A204.1 (cell line): ENCODE measurements at regions not wholly inside any gene's neighbourhood (a gene's known extent, or its start where the extent isn't known, plus 50 kb on each side); places are given as distances from the start of the nearest gene placed in this dataset.
A peak's percentile ranks its signal among the peaks of the same experiment; 100 is the strongest.

Experiments
- FAIRE-seq: peaks from 2 replicates; lab custom pipeline; 2012; peaks lifted over from hg19 to GRCh38; lab: Jason Lieb, UNC

DNA sequence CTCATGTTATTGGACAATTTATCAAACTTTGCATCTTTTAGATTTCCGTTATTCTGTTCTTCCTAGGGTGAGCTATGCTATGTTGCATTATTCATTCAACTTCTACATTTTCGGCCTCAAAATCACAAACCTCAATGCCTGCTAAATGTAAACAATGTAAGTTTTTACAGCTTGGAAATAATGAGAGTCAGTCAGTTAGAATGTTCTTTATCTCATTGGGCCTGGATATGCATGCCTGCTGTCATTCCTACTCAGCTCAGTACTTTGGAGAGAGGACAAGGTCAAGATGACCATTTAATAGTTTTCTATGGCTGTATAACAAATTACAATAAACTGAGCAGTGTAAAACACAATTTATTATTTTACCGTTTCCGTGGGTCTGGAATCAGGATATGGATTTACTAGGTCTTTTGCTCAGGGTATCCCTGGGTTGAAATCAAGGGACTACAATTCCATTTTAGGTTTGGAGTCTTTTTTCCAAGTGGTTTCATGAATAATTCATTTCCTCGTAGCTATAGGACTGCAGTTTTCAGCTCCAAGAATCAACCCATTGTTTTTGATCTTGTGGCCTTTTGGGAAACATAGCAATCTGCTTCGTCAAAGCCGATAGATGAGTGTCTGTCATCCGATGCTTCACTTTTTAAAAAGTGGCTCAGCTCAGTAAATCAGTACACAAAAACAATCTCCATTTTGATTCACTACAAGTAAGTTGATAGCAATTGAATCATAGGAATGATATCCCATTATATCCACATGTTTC is 1143.2 kb upstream of the CDH6 start:
- FAIRE-seq = no peak

DNA sequence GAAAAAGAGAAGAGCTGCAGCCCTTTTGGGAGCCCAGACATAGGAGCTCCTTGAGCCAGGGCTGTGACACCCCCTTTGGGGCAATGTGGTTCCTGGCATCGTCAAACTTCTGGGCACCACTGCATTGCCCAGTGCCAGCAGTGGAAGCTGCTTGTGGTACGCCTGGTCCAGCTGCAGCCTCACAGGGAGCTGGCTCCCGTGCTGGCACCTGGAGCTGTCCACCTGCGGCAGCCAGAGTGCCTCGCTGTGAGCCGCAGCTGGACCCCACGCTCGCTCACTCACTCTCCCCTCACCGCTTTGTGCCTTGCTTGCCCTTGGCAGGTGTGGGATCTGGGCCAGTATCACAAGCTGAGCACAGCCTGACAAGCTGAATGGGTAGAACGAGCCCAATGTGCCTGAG is 1150.8 kb upstream of the CDH6 start:
- FAIRE-seq = no peak

DNA sequence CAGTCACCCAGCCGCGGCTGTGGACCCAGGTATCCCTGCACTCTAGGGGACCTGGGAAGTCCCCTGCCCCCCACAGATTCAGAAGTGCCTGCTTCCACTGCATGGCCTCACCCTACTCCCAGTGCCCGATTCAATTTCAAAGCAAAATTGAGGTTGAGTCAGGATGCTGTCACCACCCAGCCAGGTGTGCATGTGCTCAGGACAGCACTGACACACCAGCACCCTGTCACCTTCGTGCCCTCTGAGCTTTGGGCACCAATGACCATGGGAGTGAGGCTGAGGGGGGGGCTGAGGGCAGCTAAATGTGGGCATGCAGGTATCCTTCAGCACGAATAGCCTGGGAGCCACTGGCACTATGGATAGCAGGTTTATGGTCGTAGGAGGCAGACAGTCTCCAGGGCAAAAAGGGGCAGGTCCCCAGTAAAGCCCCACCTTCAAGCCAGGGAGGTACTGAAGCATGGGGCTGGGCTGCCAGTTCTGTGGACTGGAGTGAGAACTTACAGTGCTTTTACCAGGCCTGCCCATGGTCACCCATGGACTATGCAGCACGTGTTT is 1151.6 kb upstream of the CDH6 start:
- FAIRE-seq = no peak

DNA sequence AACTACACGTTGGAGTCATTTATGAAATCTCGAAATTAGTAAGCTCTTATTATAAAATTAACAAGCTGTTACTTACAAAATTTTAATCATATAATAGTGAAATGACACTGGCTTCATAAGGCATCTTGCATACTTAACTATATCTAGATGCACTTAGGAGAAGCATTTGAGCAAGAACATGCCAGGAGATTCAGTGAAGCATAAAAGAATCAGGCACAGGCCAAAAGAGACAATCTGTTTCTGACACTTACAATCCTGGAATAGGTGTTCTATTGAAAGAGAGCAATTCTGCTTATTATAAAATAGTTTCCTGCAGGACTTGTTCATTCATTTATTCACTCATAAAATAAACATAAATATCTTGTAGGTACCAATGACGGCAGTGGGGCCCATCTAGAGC is 1152.2 kb upstream of the CDH6 start:
- no peak for FAIRE-seq

DNA sequence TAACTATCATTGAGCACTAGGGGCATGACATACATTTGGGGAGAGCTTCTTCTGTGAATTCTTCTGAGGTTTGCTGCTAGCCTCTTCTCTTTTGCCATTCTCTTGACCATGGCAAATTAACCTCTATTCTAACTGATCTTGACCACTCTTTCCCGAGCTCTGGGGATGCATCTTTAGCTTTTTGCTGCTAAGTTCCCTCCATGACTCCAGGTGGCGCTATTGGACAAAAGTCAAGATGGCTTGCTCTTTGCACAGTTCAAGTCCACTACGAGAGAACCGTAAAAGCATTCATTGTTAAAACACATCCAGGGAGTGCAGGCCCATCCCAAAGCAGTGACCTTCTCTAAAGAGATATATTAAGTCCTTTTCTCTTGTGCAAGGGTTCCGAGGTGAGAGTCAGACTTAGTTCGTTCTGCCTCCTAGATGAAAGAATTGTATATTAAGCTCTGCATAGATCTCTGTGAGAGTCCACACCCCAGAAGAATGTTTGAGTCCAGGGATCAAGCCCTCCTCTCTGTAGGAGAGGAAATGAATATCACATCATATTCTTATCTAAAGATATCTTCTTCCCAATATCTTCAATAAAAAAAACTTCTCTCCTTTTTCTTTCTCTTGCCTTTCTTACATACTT is 1152.9 kb upstream of the CDH6 start:
- FAIRE-seq = peak; percentile 3

DNA sequence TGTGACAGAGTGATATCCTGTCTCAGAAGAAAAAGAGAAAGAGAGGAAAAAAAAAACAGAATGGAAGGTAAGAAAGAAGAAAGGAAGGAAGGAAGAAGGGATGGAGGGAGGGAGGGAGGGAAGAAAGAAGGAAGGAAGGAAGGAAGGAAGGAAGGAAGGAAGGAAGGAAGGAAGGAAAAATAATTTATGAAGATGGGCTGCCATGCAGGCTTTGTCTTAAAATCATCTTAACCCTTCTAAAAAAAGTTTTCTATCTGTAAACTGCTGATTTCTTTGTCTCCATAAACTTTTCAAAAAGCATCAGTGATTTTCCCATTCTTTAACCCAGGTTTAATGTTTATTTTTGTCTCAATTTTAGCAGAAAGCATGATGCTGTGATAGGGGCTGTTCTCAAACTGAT is 1154.1 kb upstream of the CDH6 start:
- FAIRE-seq = no peak

DNA sequence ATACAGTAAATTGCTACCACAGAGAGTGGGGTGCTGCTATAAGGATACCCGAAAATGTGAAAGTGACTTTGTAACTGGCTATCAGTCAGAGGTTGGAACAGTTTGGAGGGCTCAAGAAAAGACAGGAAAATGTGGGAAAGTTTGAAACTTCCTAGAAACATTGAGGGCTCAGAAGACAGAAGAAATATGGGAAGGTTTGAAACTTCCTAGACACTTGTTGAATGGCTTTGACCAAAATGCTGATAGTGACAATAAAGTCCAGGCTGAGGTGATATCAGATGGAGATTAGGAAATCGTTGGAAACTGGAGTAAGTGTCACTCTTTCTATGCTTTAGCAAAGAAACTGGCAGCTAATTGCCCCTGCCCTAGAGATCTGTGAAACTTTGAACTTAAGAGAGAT is 1158.6 kb upstream of the CDH6 start:
- no peak for FAIRE-seq

DNA sequence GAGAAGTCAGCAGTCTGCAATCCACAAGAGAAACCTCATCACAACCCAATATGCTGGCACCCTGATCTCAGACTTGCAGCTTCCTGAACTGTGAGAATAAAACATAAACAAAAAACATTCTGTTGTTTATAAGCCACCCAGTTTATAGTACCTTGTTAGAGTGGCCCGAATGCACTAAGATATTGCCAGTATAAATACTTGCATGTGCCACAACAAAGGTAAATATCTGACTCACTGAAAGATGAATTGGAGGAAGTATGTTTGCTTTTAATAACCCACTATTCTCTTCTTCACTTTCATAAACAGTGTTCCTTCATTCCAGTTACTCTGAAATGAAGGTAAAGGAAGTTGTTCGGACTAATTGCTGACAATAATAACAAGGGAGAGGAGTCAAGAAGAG is 1163.4 kb upstream of the CDH6 start:
- no peak for FAIRE-seq

DNA sequence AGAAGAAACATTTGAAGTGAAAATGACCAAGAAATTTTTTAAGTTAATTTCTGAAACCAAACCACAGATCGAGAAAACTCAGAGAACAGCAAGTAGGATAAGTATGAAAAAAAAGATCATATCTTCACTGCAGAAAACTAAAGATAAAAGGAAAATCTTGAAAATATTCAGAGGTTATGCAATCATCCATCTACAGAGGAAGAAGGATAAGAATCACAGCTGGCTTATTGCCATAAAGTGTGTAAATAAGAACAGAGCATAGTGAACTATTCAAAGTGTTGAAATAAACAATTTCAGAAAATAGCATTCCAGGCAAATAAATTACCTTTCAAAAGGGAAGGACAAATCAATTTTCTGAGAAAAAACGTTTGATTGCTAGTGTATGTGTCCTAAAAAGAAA is 1191.7 kb upstream of the CDH6 start:
- no peak for FAIRE-seq

DNA sequence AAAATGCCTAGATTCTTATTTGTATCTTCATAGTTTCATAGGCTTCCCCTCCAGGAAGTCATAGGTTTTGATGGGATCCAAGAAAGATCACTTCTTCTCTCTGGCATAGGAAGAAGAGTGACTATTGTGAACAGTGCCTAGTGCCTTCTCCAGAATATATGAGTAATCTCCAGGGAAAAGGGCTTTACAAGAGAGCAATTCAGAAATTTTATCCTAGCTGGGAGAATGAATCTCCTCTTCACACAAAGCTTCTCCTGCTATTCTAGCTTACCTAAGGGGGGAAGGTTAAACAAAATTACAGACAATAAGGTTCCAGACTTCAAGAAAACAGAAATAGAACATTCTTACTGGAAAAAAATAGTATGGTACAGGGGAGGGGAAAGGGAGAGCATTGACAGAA is 1193.3 kb upstream of the CDH6 start:
- FAIRE-seq = no peak

DNA sequence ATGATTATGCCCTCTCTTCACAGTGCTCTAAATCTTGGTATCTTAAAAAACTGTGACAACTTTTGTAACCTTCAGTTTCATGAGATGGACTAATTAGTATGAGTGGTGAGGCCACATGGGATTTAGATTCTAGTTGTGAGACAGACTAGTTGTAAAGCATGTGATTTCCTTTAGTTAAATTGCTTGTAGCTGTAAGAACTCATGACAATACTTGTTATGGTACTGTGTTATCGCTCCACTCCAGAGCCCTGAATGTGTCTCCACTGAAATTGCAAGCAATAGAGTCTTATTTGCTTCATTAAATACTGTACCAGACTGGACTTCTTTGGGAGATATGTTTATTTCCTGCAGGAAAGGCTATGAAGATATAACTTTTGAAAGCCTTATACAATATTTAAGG is 1198.3 kb upstream of the CDH6 start:
- FAIRE-seq = no peak

DNA sequence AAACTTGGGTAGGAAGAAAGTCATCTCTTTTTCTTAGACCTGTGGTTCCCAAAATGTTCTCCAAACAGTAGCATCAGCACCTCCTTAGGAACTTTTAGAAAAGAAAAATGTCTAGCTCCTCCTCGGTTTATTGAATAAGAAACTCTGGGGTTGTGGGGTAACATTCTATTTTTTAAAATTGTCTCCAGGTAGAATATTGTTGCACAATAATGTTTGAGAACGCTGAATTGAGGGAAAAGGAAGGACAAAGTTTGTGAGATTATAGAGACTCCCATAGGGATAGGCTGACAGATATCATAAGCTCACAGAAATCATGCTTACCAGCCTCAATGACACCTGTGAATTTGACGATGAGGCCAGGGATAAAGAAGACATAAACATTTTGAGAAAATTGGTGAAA is 1199.0 kb upstream of the CDH6 start:
- FAIRE-seq = no peak

DNA sequence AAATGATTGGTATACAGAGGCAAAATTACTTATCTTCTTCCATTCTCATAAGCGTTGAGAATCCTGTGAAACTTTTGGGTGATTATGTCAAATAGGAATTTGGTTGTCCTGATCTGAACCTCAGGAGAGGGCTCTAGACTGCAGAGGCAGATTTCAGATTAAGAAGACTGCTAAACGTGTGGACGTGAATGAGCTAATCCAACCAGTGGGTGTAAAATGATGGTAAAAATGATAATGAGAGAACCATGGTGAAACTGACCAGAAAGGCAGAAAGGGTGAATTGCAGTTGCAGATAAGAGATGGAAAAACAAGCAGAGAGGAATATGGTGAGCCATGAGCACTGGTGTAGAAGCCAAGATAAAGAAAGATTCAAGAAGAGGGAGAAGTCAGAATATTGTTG is 1200.2 kb upstream of the CDH6 start:
- no peak for FAIRE-seq

DNA sequence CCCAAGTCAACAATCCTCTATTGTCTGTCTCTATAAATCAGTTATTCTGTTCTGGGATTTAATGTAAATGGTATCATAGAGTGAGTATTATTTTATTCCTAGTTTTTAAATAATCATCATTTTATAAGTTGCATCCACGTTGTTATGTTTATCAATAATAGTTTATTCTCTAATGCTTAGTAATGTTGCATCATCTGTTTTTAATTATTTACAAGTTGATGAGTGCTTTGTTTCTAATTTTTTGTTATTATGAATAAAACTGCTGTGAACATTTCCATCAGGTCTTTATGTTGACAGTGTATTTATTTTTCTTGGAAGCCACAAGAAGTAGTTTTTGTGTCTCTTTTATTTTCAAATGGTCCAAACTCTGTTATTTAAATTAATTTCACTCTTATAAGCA is 1201.2 kb upstream of the CDH6 start:
- no peak for FAIRE-seq

DNA sequence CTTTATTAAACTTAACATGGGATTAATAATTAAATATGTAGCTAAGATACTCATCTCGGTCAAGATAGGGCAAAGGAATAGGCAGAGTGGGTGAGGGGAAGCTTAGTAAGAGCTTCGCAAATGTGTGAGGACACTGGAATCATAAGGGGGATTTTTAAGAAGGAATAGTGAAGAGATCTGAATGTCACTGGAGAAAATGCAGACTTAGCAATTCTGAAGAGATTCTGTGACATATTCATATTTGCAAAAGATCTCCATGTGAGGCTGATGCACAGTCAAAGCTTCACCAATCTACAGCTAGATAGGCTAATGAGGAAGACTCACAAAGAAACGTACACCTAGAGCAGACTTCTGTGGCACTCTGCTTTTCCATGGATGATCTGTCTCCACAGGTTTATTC is 1202.8 kb upstream of the CDH6 start:
- no peak for FAIRE-seq

DNA sequence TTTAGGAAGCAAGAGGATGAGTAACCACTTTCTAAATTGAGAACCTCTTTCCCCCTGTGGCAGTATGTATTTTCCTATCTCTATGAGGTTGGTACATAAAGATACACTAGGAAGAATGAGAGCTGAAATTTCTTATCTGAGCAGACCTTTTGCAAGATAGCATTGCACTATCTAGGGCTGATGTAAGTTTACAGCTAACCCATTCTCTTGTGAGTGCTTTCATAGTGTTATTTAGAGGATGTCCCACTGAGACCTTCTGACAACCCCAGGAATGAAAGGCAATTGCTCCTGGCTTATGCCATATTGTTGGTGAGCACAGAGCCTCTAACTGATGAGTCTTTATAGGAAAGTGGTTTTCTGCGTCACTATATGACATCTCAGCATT is 1209.3 kb upstream of the CDH6 start:
- no peak for FAIRE-seq

DNA sequence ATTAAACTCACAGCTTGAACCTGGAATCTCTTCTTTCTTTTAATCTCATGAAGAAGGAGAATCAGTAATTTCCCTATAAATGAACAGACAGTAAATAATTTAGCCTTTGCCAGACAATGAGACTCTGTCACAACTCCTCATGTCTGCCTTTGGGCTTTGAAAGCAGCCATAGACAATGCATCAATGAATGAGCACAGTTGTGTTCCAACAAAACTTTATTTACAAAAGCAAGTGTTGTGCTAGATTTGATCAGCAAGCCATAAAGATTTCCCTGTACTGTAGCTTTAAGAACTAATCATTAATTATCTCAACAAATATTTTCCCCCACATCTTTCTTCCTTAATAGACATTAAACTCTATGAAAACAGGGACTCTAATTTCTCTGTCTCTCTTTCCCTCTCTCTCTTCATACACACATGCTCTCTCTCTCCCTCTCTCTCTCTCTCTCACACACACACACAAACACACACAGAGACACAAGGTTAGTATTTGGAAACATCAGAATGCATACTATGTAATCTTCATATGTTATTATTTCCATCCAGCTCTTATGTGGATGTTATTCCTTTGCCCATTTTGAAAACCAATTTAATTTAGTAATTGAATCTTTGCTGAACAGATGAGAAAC is 1209.8 kb upstream of the CDH6 start:
- FAIRE-seq = no peak

DNA sequence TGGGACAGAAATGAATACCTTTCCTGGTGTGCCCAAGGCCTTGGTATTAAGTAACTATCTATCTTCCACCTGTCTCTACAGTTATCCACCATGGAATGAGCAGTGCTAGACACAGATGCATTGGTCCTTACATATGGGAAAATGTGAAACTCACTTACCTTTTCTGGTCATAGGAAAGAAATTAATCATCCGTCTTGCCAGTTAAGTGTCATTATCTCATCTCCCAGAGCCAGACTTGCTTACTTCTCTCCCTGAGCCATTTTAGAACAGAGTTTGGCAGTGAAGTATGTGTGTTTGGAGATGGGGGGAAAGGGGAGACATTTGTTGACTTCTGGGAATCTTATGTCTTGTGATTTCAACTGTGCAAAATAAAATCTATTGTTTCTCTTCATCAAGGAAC is 1211.0 kb upstream of the CDH6 start:
- no peak for FAIRE-seq

DNA sequence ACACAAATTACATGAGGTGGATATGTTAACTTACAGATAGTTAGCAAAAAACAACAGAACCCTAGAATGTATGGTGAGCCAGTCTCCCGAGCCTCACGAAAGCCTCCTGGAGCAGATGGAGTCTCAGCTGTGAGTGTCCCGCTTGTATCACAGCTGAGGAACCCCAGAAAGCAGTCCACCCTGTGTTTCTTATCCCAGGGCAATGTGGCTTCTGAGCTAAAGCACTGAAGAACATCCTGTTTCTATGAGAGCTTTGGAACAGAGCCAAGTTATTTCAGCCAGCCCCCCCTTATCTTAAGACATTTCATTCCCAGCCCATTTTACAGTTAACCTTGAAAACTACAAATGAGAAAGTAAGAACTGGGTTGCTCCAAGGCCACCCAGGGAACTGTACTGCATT is 1220.9 kb upstream of the CDH6 start:
- FAIRE-seq = no peak

DNA sequence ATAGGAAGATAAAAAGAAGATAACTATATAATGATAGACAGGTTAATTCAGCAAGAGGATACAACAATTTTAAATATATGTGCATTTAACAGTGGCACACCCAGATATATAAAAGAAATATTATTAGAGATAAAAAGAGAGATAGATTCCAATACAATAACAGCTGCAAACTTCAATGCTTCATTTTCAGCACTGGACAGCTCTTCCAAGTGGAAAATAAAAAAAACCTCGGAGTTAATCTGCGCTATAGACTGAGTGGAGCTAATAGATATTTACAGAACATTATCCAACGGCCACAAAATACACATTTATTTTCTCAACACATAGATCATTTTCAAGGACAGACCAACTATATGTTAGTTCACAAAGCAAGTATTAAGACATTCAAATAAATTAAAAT is 1229.5 kb upstream of the CDH6 start:
- no peak for FAIRE-seq

DNA sequence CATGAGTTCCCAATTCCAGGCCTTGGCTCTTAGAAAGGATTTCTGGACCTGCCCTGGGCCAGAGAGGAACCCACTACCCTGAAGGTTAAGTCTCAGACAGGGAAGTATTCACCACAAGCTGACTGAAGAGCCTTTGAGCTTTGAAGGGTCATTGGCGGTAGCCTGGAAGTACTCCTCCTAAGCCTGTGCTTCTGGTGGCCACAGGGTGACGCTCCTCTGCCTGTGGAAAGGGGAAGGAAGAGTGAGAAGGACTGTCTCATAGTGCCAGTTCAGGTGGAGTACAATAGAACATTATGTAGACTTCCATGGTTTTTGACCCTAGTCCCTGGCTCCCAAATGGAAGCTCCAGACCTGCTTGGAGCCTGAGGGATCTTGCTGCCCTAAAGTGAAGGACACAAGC is 1233.2 kb upstream of the CDH6 start:
- FAIRE-seq = no peak

DNA sequence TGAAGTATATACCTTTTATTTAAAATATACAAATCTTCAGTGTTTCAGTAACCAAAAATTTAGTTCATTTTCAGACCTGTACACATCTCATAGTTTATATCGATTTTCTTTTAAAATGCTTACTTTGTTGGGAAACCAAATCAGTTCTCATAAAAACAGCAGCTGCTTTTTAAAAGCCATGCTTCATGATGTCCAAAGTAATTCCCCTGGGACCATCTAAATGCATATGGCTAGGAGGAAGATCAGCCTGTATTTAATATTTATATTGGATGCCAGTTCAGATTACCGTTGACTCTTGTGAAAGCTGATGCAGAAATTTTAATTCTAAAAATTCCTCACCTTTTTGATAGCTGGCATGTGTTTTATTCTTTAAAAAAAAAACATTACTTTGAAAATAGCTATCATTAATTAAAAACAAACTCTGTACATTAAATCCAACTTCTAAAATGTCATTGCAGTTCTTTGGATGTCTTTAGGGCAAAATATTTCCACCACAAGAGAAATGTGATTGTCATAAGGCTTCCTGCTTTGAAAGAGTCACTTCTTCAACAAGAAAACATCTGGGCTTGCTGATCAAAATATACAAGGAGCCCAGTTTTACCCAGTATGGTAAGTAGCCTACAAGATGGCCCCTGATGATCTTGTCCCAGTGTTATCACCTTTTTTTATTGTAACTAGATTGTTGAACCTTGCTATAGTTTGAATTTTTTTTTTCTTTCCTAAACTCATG is 1242.9 kb upstream of the CDH6 start:
- no peak for FAIRE-seq

DNA sequence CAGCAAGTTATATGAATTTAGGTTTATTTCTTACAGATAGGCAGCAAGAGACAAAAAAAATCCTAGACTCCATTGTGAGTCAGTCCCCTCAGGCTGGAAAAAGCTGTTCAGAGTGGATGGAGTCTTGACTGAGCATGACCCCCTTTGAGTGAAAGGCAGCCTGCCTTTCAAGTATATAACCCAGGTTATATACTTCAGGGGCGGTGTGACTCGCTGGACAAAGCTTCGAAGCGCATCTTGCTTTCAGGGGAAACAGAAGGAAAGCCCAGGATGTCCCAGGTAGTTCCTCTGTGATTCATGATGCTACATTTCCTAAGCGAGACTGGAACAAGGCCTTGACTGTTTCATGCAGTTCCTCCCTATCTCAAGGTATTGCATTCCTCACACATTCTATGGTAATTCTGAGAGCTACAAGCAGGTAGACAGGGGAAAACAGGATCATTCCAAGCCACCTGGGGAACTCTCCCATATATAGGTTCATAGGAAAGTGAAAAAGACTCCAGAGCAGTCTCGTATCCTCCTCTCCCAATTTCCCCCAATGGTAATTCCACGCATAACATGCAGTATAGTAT is 1244.1 kb upstream of the CDH6 start:
- FAIRE-seq = no peak
